ENCODE measurements at regions not wholly inside any gene's neighbourhood (a gene's known extent, or its start where the extent isn't known, plus 50 kb on each side); places are given as distances from the start of the nearest gene placed in this dataset.
"Not testable (repeated sequence)": the region's sequence is repeated elsewhere in the genome, so short reads cannot be mapped to it uniquely, and the experiment has no call there.

DNA sequence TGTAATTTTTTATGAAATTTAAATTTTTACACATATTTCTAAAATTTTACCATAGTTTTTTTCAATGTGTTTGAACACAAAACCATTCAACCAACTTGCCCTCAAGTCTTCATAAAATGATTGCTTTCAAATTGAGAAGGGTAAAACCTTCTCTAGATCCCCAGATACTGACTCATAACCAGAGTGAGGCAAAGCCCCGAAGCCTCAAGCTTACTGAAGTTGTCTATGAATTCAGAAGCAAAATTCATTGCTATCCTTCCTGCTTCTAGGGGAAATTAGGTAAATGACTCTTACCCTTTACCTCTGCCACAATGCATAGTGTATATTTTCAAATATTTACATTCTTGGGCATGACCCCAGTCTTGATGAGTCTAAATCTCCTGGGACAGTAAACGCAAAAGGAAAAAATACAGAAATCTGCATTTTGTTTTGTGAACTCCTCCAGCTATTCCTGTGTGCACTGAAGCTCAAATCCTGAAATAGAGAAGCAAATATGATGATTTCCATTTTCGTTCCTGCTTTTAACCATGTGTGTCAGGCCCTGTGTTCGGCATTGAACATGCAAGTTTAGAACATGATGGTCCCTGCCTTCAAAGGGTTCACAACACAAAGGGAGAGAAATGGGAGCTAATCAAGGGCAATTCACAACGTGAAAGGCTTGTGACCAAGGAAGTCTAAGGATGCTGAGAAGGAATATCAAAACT lies 246.3 kb downstream of the SUCLG1 start:
- DNase-seq, result no peak

DNA sequence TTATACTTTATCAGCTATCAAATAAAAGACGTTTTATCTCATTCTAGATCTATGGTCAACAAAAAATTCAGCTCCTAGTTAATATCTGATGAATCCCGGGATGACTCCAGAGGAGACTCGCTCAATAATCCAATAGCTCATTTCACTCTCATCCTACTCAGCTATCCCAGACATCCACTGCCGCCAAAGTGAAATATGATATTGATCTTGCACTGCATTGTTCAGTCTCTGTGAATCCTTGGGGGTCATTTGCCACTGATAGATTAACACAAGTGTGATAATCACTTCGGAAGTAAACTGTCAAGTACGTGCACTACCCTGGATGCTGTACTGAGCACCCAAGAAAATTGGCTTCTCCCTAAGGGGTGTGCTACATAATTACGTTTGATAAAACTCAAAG lies 249.1 kb downstream of the SUCLG1 start:
- no peak for DNase-seq

DNA sequence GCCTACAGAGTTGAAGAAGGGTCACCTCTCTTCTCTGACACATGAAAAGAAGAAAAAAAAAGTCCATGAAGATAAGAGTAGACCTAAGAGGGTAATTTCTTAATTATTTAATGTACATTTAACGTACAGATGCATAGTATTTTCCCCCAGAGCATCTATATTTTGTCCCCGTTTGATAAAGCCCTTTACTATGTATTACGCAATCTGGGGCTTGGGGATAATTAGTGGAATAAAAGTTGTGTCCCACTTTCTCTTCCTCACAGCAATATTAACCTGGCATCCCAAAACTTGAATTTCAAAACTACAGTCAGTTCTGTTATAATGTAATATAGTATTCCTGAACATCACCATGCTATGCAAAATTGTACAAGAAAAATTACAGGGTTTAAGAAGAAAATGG lies 254.1 kb downstream of the SUCLG1 start:
- no peak for DNase-seq

DNA sequence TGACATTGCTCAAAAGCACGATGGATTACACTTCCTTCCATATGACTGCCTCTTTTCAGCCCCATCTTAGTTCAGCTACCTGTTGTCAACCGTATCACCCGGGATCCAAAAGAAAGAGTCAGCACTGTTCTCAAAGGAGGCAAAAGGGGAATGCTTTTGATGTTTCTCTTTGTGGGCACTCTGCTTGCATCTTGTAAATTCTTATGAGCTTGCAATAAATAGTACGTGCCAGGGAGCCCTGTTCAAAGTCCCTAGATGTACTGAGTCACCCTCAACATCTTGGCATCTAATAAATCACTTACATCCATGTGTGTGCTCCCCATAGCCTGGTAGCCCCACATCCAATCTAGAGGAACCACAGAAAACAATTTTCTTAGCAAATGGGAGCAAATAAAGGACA lies 256.9 kb downstream of the SUCLG1 start:
- DNase-seq, result no peak

DNA sequence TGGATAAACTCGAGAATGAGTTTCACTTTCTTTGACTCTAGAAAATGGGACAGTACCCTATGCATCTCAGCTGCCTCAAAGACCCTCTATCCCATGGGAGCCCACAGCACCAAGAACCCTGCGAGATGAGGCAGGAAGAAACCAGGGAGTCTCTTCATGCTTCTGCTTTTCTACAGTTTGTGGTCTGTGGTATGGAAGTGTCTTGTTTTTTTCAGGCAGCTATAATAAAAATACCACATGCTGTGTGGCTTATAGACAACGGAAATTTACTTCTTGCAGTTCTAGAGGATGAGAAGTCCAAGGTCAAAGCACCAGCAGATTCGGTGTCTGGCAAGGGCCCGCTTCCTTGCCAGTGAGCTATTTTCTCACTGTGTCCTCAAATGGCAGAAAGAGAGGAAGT lies 257.9 kb downstream of the SUCLG1 start:
- no peak for DNase-seq

DNA sequence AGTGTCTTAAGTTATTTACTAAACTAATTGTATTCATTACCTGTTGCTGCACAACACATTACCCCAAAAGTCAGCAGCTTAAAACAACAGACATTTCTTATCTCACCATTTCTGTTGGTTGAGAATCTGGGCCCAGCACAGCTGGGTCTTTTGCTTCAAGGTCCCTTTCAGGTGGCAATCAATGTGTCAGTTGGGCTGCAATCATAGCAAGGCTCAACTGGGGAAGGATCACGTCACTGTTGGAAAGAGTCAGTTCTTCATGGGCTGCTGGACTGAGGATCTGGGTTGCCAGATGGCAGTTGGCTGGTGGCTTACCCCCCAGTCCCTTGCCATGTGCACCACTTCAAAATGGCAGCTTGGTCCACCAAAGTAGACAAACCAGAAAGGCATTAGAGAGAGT lies 261.2 kb downstream of the SUCLG1 start:
- no peak for DNase-seq

DNA sequence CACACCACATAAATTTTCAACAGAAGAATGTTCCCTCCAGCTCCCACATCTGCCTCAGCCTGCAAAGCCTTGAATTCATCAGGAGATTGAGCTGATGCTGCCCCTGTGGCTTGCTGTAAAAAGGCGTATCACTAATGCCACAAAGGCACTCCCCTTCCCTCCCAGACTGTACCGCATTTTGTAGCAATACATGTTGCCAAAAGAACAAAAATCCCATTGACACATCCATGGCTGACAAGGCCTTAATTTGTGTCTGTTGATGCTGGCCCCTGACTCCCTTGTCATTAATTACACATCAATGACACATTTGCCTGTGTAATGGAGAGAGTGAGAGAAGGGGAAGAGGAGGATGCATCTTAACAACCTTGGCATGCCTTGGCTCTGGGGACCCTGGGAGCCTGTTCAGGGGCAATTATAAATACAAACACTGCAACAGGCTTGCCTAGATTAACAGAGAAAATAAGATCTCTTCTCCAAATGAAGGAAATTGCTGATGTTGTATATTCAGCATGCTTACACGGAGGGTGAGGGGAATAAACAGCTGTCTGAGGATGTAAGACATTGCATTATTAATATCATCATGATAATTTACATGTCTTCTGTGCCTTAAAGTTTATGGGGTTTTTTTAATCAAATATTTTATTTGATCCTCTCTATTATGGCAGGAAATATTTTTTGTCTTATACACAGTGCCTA lies 264.0 kb downstream of the SUCLG1 start:
- no peak for DNase-seq

DNA sequence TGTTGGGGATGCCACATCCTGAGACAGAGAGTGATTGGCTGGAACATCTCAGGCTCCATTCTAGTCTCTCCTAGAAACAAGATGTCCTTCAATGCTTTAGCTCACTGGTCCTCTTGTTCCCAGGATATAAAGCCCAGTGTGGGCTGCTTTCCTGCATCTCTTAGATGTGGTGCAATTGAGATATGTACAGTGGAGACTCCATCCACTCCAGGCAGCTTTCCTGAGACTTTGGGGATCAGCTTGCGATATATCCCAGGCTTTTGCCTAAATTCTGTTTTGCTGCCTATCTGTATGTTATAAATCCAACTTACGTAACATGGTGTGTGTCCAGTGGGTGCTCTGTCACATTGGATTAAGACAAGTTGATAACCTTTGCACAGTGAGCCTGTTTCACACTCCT lies 264.9 kb downstream of the SUCLG1 start:
- DNase-seq, result no peak

DNA sequence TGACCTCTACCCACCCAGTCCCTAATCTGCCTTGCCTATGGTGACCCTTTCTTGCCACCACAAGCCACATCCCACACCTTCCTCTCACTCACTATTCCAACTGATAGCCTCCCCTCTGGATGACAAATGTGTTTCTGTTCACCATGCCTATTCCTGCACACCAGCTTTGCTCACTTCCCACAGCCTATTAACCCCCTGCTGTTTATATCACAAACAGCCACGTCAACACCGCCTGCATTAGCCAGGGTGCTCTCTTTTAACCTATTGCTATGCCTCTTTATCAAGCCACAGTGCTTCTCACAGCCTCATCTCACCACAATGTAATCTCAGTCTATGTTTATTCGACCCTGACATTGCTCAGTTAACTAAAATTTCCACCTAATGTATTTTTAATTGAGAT lies 271.8 kb downstream of the SUCLG1 start:
- no peak for DNase-seq

DNA sequence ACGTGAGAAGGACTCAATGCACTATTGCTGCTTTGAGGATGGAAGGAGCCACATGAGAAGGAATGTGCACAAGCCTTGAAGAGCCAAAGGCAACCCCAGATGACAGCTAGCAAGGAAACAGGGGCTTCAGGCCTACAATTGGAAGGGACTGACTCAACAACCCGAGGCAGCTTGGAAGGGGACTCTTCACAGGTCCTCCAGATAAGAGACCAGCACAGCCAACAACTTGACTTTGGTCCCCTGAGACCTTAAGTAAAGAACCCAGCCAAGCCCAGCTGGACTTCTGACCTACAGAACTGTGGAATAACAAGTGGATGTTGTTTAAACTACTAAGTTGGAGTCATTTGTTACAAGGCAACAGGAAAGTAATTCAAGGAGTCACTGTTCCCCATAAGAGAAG lies 277.2 kb downstream of the SUCLG1 start:
- DNase-seq, result no peak

DNA sequence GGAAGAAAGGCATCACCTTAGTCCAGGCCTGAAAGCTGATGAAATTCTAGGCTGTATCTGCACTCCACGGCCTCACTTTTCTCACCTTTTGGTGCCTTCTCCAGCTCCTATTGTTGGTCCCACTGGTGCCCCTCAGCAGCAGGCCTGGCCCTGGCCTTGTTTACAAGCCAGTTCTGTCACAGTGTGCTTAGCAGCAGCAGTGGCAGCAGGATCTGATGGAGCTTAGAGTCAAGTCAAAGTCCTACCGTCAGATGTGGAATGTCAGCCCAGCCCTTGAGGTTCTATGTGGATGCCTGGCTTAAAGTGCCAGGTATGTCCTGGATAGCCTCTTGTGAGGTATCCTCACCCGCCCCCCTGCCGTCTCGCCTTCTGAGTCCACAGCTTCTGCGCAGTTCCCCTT lies 281.3 kb downstream of the SUCLG1 start:
- DNase-seq, result no peak

DNA sequence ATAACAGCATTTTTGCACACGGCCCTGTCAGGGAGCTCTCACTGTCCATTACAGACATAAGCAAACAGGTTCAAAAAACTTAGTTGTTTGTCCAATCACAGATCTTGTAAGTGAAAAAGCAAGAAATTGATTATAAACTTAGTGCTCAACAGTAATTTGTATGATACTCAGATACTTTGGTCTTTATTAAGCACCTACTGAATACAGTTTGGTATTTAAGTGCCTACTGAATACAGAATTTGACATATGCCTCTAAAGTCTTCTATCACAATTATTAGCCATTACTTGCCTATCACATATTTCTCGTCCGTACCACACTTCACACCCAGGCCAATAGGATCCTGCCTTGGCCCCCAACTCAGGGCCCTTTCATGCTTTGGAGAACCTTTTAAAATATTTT lies 283.1 kb downstream of the SUCLG1 start:
- no peak for DNase-seq

DNA sequence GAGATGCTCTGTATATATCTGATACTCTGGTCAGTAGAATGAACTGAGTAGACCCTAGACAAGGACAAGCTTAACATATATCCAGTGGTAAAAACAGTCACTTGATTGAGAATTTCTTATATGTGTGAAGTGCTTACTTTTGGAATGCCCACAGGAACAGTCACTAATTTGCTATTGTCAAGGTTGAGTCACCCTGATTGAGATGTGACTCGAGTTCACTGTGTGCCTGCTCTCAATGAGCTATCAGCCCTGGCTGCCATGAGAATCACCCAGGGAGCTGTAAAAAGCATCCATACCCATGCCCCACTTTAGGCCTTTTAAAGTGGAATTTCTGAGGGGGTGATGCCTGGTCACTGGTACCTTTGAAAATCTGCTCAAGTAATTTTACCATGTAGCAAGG lies 283.7 kb downstream of the SUCLG1 start:
- no peak for DNase-seq

DNA sequence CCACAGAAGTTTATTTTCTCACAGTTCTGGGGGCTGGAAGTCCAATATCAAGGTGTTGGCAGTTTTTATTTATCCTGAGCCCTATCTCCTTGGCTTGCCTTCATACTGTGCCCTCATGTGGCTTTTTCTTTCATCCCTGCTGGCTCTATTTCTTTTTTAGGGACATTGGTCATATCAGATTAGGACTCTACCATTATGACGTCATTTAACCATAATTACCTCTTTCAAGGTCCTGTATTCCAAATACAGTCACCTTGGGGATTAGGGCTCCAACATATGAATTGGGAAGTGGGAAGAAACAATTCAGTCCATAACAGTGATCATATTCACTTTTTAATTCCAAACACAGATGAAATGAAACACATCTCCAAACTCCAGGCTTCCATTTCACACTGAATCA lies 286.0 kb downstream of the SUCLG1 start:
- no peak for DNase-seq

DNA sequence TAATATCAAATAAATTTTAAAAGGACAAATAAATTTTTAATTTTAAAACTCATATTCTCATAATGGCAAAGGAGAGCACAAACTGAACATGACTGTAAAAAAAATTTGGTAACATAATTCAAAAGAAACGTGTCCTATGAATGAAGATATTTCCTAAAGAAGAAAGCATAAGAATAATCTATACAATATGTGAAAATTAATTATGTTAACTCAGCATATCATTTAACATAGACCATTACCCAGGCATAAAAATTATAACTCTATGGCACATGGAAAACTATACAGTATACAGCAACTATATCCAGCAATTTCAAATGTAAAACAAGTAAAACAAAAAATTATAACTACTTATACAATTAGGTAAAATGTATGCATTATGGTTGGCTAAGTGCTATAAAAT lies 288.1 kb downstream of the SUCLG1 start:
- DNase-seq, result no peak

DNA sequence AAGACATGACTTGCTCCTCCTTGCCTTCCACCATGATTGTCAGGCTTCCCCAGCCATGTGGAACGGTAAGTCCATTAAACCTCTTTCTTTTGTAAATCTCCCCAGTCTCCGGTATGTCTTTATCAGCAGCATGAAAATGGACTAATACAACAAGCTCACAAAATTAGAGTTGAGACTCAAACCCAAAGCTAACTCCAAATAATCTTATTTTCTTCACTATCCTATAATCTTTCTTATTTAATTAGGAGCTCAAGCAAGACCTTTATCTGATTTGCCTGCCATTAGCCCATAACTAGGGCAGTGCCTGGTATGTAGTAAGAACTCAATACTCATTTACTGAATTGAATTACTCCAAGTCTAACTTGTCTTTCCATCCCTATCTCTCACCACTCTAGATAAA lies 289.2 kb downstream of the SUCLG1 start:
- no peak for DNase-seq

DNA sequence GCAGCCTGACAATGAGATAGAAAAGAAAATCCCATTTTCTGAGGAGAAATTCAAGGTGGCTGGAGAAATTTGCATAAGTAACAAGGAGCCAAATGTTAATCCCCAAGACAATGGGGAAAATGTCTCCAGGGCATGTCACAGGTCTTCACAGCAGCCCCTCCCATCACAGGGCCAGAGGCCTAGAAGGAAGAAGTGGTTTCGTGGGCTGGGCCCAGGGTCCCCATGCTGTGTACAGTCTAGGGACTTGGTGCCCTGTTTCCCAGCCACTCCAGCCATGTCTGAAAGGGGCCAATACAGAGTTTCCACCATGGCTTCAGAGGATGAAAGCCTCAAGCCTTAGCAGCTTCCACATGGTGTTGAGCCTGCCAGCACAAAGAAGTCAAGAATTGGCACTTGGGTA lies 290.5 kb downstream of the SUCLG1 start:
- not testable (repeated sequence) for DNase-seq

DNA sequence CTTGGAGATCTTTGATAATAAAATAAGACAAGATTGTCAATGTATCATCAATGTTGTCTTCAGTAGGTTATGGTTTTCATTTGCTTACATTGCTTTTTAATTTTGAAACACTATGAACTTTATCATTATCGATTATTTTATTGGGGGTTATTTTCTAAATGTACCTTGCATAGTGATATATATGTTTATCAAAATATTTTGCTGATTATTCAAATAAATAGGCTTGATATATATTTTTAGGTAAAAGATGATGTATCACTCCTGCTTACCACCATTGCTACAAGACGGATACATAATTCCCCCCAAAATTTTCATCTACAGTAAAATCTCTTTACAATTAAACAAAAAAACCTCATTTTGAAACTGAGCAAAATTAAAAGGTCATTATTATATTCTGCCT lies 293.8 kb downstream of the SUCLG1 start:
- DNase-seq, result no peak

DNA sequence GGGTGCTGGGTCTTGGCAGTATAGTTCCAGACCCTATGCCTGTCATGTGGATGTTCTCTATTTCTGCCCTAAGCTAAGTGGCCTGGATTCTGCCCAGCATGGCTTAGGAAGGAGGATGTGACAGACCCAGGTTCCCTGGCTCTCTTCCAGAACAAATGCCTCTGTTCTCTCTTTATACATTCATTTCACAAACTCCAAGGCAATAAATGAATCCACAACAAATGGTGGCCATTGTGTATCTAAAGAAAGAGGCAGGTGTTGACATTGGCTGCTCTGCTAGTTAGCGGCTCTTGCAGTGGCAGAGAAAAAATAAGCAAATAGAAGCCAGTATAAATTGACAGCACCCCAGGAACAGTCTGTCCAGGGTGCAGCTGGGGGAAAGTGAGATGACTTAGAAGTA lies 298.6 kb downstream of the SUCLG1 start:
- DNase-seq, result no peak

DNA sequence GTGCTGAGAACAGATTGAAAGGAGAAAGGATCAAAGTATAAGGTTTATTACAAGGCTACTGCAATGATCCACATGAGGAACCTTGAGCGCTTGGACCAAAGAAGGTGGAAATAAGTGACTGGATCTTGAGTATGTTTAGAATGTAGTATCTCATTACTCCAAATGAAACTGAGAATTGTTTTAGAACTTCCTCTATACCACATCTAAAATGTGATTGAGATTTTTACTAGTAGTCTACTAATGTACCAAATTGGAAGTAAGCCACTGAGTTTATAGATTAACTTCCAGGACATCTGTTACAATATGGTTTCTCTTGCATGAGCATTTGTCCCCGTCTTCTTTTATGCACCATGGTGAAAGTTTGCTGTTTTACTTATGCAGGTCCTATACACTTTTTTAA lies 300.5 kb downstream of the SUCLG1 start:
- no peak for DNase-seq

DNA sequence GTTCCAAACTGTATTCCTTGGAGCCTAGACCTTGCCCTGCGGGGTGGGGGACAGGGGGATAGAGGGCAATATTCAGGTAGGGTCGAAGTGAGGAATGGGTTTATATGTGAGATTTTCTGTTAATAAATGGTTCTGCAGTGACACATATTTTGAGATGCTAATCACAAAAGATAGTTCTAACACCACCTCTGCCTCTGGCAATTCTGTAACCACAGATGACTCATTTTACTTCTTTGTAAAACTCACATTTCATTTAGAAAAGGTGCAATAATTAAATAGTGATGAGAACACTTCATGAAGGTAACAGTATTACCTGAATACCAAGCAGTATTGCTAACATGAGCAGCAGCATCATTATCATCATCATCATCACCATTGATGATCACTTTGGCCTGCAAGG lies 306.6 kb downstream of the SUCLG1 start:
- DNase-seq, result no peak

DNA sequence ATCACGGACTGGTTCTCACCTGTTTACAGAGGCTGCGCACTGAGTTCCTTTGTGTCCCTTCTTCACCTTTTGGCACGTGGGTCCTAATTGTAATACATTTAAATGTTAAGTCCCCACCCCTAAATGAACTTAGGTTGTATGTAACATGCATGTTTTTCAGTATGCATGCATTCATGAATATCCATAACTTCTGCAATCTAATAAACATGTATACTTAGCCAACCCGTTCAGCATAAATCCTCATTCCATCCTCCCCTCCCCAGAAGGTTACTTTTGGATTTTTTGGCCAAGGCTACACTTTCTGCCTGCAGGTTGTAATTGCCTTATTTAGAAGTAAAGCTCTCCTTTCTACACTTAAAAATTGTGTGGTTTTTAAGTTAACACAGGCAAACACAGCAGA lies 314.7 kb downstream of the SUCLG1 start:
- no peak for DNase-seq

DNA sequence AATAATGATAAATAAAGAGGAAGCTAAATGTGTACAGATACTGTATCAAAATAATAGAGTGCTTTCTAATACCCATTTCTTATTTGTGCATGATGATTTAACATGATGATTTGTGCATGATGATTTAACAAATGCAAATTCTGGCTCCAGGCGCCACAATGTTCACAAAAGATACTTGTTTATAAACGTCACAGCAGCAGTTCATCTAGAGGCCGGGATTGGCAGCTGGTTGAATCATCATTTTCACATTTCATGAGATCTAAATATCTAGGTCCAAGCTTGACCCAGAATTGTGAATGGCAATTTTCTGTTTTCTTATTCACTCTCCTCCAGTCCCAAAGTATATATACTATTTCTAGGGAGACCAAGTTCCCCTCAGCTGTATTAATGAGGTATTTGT lies 322.0 kb downstream of the SUCLG1 start:
- DNase-seq, result no peak

DNA sequence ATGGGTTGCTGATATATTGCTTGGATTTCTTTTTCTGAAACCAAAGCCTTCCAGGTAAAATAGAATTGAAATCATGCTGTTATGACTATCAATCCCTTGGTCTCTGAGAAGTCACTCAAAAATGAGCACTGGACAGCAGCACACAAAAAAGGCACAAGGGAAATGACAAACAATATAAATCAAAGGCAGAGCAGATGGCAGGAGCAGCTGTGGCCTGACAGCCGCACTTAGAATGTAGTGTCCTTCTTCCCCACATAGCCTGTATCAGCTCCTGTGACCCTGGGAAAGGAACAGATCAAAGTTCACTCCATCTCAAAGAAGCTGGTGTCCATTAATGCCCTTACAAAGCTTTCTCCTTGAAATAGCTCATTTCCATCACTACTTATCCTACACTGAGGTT lies 326.7 kb downstream of the SUCLG1 start:
- no peak for DNase-seq

DNA sequence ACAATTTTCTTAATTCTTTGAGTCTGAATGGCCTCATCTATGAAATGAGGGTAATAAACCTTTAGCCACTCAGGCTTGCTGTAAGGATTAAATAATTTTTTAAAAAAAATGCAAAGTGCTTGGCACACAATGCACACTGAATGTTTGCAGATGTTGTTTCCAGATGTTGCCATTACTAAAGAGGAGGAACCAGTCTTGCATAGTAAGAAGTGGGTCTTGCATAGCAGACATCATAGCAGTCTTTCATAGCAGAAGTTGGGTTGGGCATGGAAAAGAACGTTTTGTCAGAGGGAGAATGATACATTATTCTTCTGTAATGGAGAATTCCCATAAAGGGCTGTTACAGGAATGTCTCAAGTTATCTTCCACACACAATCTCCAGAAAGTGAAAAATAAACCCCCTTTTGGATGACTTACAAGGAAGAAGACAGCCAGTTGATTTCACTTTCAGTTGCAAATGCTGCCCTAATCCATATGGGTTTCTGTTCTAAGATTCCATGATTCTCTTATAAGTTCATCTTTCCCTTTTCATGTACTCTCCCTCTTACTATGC lies 327.7 kb downstream of the SUCLG1 start:
- DNase-seq, result no peak

Measured in NCI-H187 (cell line).